ENCODE measurements at regions not wholly inside any gene's neighbourhood (a gene's known extent, or its start where the extent isn't known, plus 50 kb on each side); places are given as distances from the start of the nearest gene placed in this dataset.

DNA sequence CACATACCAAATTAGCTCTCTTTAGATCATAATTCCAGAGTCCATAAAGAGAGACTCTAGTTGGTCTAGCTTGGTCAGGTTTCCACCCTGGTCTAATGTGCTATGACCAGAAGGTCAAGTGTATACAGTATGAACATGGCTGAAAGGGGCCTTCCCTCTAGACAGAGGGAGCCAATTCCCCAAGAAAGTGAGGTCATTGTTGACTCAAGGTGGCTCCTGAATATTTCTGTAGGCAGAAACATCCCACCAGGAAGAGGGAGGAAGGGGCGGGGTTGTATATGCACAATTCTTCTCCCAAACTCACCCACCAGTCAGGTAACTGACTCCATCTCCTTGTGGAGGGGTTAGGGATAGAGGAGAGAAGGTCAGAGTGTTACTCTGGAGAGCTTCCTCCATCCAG is 281.8 kb upstream of the PLET1 start:
- TF ChIP-seq HDGF (IDR thresholded peaks at IDR 0.05; ENCODE audit: borderline replicate concordance), result no peak
- TF ChIP-seq FOXK2 (IDR thresholded peaks at IDR 0.05), result no peak
- TF ChIP-seq SUZ12 (IDR thresholded peaks at IDR 0.05), result no peak
- TF ChIP-seq SP1 (IDR thresholded peaks at IDR 0.05), result no peak
- no peak for TF ChIP-seq BHLHE40 (IDR thresholded peaks at IDR 0.05; ENCODE audit: borderline replicate concordance)
- no peak for TF ChIP-seq LEF1 (IDR thresholded peaks at IDR 0.05; ENCODE audit: borderline replicate concordance)
- TF ChIP-seq TARDBP (IDR thresholded peaks at IDR 0.05), result no peak
- TF ChIP-seq ZNF384 (IDR thresholded peaks at IDR 0.05), result no peak
